HG03066 (cell line): ENCODE measurements at regions not wholly inside any gene's neighbourhood (a gene's known extent, or its start where the extent isn't known, plus 50 kb on each side); places are given as distances from the start of the nearest gene placed in this dataset.

ENCODE experiments used
- ATAC-seq: cut with Tn5 transposase; IDR thresholded peaks from one replicate; pipeline ENCODE4 v1.9.1; 2021; ENCODE audit warnings: low read depth; ENCODE audit not compliant: unreplicated experiment

GRCh38 chr4:166460769-166461550 is 587.9 kb downstream of the TLL1 start:
- ATAC-seq, result no peak

DNA sequence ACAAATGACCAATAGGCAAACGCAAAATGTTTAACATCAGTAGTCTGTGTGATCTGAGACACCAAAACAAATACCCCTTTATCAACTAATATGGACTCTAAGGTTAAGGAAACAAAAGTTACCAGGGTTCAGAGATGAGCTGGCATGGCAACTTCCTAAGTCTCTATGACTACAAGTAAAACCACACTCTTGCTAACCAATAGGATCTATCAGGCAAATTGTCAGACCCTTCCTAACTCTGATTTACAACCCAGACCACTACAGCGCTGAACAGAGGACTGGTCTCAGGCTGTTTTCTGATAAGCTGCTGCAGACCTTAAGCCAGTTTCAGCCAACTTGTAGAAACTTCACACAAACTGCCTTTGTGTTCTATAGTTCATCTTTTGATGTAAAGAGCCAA is 608.0 kb downstream of the TLL1 start:
- ATAC-seq, result no peak

DNA sequence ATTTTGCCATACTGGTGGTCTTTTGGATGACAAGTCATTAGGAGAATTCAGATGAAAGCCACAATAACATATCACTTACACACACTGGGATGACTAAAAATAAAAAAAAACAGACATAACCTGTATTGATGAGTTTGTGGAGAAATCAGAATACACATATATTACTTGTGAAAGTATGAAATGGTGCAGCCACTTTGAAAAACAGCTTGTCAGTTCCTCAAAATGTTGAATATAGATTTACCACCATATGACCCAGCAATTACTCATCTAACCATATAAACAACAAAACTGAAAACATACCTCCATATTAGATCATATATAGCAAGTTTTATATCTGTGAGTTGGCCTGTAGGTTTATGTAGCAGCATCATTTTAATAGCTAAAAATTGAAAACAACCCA is 608.7 kb downstream of the TLL1 start:
- no peak for ATAC-seq

- ATAC-seq, result no peak
Measured at GRCh38 chr4:166482758-166483157, 609.7 kb downstream of the TLL1 start.

DNA sequence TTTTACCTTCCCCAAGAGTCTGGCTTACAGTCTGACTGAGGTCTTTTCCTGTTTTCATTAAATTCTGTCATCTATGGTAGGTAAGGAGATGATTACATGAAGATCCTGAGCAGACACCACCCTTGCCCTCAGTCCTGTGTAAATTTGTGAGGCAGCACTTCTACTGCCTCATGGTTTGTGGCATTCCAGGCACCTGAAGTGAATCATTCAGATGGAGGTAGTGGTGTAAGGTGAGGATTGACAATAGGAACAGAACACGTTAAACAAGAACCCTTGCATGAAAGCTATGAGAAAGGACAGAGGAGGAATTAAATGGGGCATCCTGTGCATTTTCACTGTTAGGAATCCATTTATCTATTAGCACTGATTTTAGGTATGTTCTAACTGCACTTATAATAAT is 618.6 kb downstream of the TLL1 start:
- no peak for ATAC-seq

GRCh38 chr4:166493924-166494345 is 620.9 kb downstream of the TLL1 start:
- ATAC-seq, result no peak

- ATAC-seq, result no peak
Measured at GRCh38 chr4:166498546-166498945, 625.5 kb downstream of the TLL1 start.

GRCh38 chr4:166499820-166500219 is 626.8 kb downstream of the TLL1 start:
- no peak for ATAC-seq

- ATAC-seq, result no peak
Measured at GRCh38 chr4:166501941-166502382, 628.9 kb downstream of the TLL1 start.

DNA sequence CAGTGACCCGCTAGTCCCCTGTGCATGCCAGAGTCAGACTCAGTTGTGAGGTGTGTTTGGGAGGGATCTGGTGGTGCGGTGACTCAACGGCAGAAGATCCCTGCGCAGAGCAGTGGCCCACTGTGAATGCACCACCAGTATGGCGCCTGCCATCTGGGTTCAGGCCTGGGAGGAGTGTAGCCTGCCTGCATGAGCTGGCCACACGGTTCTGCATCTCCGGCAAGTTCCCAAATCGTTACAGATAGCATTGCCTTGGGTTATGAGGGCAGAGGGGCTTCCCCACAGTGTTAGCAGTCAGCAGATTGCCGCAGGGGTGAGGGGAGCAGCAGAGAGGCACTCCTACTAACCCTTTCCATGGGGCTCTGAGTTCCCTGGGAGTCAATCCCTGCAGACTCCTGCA is 629.6 kb downstream of the TLL1 start:
- no peak for ATAC-seq

DNA sequence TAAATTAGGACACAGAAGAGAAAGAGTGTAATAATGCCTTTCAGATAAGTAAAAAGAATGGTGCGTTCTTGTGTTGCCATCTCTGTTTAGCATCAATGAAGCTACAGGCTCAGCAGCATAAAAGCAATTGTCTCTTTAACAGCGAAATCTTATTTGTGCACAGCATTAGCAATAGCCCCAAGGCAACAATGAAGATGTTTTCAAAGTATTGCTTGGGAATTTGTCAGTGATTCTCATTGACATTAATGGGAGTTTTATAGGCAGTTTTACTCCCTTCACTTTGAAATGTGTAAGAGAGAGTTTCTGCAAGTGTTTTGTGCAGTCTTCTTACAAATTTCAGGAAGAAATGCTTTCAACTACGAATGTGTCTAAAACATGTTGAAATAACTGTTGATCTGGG is 633.0 kb downstream of the TLL1 start:
- ATAC-seq, result no peak

GRCh38 chr4:166512267-166512666 is 639.2 kb downstream of the TLL1 start:
- no peak for ATAC-seq

- ATAC-seq, result no peak
Measured at GRCh38 chr4:166518315-166518714, 645.3 kb downstream of the TLL1 start.

GRCh38 chr4:166518776-166519175 is 645.7 kb downstream of the TLL1 start:
- ATAC-seq, result no peak

- ATAC-seq, result no peak
Measured at GRCh38 chr4:166519774-166520173, 646.7 kb downstream of the TLL1 start.

DNA sequence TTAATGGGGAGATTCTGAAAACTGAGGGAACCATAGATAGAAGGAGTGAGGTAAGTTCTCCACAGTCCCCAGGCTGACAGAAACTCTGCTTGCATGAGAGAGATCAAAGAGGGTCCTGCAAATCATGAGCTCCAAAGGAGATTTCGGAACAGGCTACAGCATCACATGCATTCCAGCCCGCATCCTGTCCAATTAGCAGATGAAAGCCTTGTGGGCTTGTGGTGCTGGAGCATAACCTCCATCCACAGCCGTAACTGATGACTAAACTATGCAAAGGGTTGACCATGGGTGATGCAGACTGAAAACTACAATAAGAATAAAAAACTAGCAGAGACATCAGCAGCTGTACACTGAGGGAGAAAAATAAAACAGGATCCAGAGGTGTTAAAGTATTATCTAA is 654.5 kb downstream of the TLL1 start:
- no peak for ATAC-seq

- ATAC-seq, result no peak
Measured at GRCh38 chr4:166531703-166532102, 658.7 kb downstream of the TLL1 start.

DNA sequence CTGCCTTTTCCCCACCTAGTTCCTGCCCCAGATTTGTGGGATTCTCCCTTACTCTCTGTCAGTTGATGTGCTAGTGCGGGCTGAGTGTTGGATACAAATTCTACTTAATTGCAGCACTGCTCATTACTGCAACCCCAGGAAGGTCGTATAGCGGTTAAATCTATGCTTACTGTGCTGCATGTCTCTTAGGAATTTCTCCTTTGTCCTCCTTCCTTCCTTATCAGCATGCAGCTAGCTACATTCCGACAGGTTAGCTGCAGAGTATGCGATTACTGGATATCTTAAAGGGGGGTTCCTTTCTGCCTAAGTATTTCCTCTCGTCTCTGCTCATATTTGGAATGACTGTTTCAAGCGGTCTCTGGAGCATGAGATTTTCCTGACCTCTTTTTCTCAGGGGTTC is 662.8 kb downstream of the TLL1 start:
- ATAC-seq, result no peak

DNA sequence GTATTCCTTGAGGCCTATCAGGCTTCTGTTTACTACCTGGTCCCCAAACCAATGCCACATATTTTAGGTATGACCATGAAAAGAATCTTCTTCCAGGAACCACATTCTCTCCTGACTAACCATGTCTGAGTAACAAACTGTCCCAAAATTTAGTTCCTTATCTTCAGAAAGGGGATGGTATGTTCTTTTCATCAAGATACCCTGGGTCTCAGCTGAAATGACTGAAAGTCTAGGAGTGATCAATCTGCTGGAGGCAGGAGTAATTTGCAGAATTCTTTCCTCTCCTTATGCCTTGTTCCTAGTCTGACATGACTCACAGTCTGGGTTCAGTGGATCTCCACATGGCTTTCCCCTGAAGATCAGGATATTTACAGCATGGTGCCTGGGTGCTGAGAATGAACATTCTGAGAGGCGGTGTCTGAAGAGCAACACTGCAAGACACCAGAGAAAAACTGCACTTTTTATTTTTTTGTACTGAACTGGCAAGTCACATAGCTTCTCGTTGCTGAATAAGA is 665.5 kb downstream of the TLL1 start:
- ATAC-seq, result no peak

DNA sequence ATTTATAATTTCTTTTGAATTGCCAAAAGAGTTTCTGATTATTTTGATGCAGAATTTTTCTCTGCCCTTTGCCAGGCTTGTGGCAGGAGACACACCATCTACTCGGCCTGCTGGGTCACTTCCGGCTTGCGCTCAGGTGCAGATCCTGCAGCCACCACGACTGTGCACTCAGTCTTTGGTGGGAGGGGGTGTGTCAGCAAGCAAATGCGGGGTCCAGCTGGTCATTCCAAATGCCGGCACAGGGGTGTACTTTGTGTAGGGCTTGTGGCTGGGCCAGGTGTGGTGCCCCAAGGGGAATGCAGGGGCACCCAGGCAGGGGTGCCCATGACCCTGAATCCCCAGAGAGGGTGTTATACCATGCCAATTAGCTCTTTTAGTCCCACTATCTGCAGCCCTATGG is 673.0 kb downstream of the TLL1 start:
- no peak for ATAC-seq

- ATAC-seq, result no peak
Measured at GRCh38 chr4:166577639-166578038, 656.7 kb downstream of the SPOCK3 start.

- no peak for ATAC-seq
Measured at GRCh38 chr4:166585491-166585890, 648.8 kb downstream of the SPOCK3 start.
